Vagina (tissue), 2 donors: ENCODE measurements at regions not wholly inside any gene's neighbourhood (a gene's known extent, or its start where the extent isn't known, plus 50 kb on each side); places are given as distances from the start of the nearest gene placed in this dataset.

Source experiments
- CTCF ChIP-seq, 3 experiments: fragments of 450-650 bp in 2 of 3; fragments of 200-600 bp in 1 of 3; sonication (generic) in 1 of 3; IDR thresholded peaks; one replicate each; pipeline ENCODE4 v1.5.1; 2017 to 2019; ENCODE audit warnings: antibody characterized with exemption in 3 of 3, mild to moderate bottlenecking in 2 of 3, moderate library complexity in 2 of 3
- POLR2A ChIP-seq, 2 donors: fragments of 450-650 bp; IDR thresholded peaks; one replicate each; pipeline ENCODE4 v1.6.1; 2017; ENCODE audit warnings: antibody characterized with exemption in 2 of 2, mild to moderate bottlenecking in 2 of 2, moderate library complexity in 2 of 2
- POLR2AphosphoS5 ChIP-seq, 2 donors: sonication (generic); formaldehyde crosslinking; IDR thresholded peaks; one replicate each; pipeline ENCODE4 v1.9.0; 2017; ENCODE audit warnings: antibody characterized with exemption in 2 of 2, mild to moderate bottlenecking in 2 of 2, low read depth in 1 of 2; ENCODE audit not compliant: insufficient read depth in 1 of 2

- no peak for TF ChIP-seq CTCF (IDR thresholded peaks at IDR 0.05)
- no peak for TF ChIP-seq POLR2A (IDR thresholded peaks at IDR 0.05)
- TF ChIP-seq POLR2AphosphoS5 (IDR thresholded peaks at IDR 0.05; ENCODE audit: insufficient read depth in 1 of 2, low read depth in 1 of 2), result no peak
These were observed 261.2 kb downstream of the CBLL2 start for GRCh38 chrX:22533898-22534297.
